ENCODE measurements at regions not wholly inside any gene's neighbourhood (a gene's known extent, or its start where the extent isn't known, plus 50 kb on each side); places are given as distances from the start of the nearest gene placed in this dataset.

DNA sequence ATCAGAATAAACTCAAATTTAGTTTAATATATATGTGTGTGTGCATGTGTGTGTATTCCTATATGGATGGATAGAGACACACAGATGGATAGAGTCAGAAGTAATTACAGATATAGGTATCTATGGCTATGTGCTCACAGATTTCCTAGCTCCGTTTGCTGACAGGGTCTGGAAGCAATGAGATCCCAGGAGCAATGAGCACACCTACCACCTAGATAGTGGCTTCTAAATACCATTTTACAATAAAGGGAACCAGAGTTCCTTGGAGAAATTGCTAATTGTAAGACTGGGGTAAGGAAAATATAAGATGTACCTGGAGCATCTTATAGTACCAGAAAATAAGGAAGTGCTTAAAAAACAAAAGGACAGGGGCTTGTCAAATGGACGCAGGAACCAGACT lies 196.2 kb upstream of the PRDM1 start (continued):
- TF ChIP-seq, protein P1, sequence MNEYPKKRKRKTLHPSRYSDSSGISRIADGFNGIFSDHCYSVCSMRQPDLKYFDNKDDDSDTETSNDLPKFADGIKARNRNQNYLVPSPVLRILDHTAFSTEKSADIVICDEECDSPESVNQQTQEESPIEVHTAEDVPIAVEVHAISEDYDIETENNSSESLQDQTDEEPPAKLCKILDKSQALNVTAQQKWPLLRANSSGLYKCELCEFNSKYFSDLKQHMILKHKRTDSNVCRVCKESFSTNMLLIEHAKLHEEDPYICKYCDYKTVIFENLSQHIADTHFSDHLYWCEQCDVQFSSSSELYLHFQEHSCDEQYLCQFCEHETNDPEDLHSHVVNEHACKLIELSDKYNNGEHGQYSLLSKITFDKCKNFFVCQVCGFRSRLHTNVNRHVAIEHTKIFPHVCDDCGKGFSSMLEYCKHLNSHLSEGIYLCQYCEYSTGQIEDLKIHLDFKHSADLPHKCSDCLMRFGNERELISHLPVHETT (CRISPR knock-in tag; conservative IDR thresholded peaks at IDR 0.05), result no peak
- no peak for TF ChIP-seq ZNF282 (IDR thresholded peaks at IDR 0.05; ENCODE audit: partially characterized antibody)
- TF ChIP-seq, protein P2, sequence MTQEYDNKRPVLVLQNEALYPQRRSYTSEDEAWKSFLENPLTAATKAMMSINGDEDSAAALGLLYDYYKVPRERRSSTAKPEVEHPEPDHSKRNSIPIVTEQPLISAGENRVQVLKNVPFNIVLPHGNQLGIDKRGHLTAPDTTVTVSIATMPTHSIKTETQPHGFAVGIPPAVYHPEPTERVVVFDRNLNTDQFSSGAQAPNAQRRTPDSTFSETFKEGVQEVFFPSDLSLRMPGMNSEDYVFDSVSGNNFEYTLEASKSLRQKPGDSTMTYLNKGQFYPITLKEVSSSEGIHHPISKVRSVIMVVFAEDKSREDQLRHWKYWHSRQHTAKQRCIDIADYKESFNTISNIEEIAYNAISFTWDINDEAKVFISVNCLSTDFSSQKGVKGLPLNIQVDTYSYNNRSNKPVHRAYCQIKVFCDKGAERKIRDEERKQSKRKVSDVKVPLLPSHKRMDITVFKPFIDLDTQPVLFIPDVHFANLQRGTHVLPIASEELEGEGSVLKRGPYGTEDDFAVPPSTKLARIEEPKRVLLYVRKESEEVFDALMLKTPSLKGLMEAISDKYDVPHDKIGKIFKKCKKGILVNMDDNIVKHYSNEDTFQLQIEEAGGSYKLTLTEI (CRISPR knock-in tag; conservative IDR thresholded peaks at IDR 0.05), result no peak
- TF ChIP-seq ZC3H4 (CRISPR knock-in tag; IDR thresholded peaks at IDR 0.05; ENCODE audit: borderline replicate concordance), result no peak
- TF ChIP-seq ZMYM2 (CRISPR knock-in tag; IDR thresholded peaks at IDR 0.05), result no peak
- no peak for TF ChIP-seq RFX1 (IDR thresholded peaks at IDR 0.05)
- TF ChIP-seq ZBTB42 (CRISPR knock-in tag; IDR thresholded peaks at IDR 0.05), result no peak
- TF ChIP-seq ZNF230 (CRISPR knock-in tag; IDR thresholded peaks at IDR 0.05), result no peak
- no peak for TF ChIP-seq ETV6 (CRISPR knock-in tag; conservative IDR thresholded peaks at IDR 0.05)
- TF ChIP-seq, protein P3, sequence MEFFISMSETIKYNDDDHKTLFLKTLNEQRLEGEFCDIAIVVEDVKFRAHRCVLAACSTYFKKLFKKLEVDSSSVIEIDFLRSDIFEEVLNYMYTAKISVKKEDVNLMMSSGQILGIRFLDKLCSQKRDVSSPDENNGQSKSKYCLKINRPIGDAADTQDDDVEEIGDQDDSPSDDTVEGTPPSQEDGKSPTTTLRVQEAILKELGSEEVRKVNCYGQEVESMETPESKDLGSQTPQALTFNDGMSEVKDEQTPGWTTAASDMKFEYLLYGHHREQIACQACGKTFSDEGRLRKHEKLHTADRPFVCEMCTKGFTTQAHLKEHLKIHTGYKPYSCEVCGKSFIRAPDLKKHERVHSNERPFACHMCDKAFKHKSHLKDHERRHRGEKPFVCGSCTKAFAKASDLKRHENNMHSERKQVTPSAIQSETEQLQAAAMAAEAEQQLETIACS (CRISPR knock-in tag; IDR thresholded peaks at IDR 0.05), result no peak
